ENCODE measurements at regions not wholly inside any gene's neighbourhood (a gene's known extent, or its start where the extent isn't known, plus 50 kb on each side); places are given as distances from the start of the nearest gene placed in this dataset.

DNA sequence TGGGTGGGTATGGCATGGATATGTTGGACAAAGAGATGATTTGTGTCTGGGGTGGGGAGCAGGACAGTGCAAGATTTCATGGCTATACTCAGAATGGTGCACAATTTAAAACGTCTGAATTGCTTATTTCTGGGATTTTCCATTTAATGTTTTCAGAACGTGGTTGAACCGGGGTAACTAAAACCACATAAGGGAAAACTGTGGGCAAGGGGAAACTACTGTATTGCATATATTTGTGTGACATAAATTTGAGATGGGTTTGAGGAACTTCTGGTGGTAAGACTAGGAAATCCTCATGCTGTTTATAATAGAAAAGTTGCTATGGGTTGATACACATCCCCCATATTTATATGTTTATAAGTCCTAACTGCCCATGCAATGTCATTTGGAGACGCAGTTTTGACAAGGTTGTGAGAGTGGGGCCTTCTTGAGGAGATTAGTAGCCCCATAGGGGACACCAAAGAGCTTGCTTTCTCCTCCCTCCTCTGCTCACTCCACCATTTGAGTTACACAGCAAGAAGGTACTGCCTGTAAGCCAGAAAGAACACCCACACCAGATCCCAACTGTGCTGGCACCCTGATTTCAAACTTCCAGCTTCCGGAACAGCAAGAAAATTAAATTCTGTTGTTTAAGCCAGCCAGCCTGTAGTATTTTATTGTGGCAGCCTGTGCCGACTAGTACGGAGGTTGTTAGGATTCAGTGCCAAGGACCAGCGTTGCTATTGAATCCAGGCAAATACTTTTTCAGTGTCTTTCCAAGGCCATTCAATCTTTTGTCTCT, 2118.9 kb downstream of the MAT2B start:
- DNase-seq: no peak

DNA sequence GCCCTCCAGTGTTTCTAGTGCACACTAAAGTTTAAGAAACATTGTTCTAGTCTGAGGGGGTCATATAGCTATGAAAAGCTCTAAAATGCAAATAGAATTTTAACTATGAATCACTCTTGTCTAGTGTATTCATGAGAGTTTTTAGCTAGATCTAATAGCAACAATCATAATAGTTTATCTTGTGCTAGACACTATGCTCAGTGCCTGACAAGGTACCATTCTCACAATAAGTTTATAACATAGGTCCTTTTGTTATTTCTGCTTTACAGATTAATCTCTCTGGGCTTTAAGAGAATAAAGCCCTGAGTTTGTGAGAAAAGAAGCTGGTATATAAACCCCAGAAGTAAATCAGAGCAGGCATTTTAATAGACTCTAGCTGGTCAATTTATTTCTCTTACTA, 2120.7 kb downstream of the MAT2B start:
- DNase-seq: no peak

DNA sequence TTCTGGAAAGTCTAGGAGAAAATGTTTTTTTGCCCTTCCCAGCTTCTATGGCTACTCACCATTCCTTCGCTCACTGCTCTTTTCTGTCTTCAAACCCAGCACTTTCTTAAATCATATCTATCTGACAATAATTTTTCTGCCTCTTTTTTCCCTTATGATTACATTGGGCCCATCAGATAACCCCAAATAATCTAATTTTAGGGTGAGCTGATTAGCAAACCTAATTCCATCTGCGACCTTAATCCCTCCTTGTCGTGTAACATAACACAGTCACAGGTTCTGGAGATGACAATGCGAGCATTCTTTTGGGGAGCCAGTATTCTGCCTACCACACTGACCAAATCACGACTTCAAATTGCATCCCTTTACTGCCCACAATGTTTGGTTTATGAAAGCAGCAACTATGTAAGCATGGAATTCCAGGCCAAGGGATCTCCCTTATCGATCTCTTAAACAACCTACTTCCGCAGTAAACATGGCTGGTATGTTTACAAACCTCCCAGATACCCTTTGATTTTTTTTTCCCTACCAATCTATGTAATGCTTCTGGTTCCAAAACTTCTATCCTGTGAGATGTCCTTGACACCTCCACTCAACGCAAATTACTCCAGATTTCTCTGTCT, 2122.2 kb downstream of the MAT2B start:
- DNase-seq: no peak

DNA sequence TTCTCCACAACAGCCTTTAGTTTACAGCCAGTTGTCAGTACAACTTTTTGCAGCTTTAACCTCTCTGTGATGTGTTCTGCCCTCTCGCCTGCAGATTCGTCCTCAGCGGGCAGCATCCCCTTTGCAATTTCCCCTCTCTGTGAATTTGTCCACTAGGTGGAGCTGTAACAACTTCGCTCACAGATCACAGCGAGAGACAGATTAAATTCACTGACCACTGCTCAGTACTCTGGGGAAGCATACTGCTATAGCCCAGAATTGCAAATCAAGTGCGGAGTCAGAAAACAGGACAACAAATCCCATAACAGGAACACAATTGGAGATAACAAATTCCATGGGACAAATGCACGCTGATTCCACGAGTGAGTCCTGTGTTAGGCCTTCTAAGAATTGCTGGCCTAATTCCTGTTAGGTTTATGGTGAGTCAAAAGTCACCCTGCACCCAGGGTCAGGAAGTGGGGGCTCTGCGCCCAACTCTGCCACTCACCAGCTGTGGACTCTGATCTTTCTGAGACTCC, 2124.9 kb downstream of the MAT2B start:
- no peak for DNase-seq

DNA sequence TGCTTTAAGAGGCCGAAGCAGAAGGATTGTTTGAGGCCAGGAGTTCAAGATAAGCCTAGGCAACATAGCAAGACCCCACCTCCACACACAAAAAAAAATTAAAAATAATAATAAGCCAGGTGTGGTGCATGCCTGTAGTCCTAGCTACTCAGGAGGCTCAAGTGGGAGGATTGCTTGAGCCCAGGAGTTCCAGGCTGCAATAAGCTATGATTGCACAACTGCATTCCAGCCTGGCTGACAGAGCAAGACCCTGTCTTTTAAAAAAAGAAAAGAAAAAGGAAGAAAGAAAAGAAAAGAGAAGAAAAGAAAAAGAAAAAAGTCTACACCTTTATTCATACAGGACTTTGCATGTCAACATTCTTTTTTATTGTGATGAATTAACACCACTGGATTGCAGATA, 2125.8 kb downstream of the MAT2B start:
- no peak for DNase-seq

DNA sequence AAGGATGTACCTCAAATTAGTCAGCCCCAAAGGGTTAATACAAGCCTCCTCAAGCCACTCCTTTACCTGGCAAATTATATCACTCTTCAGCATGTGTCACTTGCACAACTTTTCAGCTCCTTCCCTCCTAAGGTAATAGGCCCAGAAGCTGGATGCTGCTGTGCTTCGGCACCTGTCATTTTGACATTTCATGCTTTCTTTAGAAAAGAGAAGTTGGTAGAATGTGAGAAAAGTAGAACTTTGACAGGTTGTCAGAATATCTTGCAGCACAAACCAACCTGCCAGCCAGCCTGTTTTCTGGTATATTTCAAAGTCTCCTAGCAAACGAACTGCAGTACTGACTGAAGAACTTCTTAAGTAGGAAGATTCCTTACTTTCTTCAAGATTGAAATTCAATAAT, 2136.9 kb downstream of the MAT2B start:
- no peak for DNase-seq

DNA sequence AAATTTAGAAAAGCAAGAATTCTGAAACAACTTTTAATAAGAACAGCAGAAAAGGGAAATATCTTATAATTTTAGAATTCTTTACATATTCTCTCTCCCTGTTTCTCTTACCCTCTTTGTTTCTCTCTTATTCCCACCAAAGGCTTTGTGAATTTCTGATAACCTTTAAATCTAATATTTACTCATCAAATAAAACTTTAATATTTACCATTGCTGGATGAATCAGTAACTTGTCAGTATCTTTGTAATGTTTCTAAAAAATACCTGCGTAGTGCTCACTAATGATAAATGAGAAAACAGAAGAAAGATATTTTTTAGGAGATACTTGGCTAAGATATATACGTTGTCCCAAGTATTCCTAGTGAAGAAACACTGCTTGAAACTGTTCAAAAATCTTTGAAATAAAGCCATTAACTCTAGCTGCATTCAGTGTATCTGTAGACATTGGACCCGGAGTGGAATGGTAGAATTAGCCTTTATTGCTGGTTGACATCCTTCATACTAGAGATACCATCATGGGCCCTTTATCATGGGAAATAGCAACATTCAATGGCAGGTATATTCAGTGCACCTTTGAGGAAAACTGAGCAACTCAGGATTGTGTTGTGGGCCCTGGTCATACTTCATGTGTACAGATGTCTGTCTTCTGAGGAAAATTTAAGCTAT, 2160.4 kb downstream of the MAT2B start:
- DNase-seq: no peak

DNA sequence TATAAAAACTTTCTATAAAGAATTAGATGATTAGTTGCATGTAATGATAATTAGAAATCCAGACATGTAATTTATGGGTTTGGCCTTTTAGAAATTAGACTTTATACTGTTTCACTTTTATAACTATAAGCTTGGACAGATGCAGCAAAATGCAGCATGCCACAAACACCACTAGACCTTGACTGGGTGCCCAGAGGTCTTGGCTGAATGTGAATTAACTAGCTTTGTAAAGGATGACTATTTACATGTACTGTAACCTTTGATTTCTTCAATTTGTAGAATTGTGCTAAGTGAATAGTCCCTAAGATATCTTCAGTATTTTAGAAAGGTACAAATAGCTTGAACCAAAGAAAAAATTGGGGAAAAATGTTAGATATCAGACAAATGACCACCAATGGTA, 2168.1 kb downstream of the MAT2B start:
- no peak for DNase-seq

DNA sequence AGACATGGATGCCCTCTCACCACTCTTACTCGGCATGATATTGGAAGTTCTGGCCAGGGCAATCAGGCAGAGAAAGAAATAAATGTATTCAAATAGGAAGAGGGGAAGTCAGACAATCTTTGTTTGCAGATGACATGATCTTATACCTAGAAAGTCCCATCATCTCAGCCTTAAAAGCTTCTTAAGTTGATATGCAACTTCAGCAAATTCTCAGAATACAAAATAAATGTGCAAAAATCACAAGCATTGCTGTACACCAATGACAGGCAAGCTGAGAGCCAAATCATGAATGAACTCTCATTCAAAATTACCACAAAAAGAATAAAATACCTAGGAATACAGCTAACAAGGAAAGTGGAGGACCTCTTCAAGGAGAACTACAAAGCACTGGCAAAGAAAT, 2190.4 kb downstream of the MAT2B start:
- no peak for DNase-seq

DNA sequence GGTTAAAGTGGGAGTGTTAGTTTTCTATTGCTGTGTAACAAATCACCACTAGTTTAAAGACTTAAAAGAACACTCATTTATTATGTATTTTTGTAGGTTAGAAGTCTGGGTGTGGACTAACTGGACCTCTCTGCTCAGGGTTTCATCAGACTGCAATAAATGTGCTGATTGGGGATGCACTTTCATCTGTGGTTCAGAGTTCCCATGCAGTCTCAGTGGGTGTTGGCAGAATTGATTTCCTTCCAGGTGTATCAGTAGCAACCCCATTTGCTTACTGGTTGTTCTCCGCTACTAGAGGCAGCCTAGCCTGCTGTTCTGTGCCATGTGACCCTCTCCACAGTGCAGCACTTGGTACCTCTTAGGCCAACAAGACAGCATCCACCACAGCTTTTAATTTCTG, 2200.5 kb downstream of the MAT2B start:
- no peak for DNase-seq

DNA sequence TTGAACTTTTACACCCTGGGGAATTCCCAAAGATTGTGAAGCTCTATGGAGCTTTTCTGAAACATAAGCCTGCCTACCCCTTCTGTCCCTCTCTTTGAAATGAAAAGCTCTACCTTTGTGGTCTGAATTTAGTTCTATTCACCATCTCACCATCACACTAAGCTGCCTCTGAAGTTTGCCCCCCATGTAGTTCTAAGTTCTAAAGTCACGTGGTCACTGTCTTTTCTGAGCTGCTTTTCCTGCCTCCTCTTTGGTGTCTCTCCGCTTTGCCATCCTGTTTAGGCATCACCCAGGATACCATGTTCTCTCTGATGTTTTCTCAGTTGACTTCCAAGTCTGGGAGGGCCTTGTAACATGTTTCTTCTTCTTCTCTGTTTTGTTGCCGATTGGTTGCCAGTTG, 2206.6 kb downstream of the MAT2B start:
- DNase-seq: no peak

DNA sequence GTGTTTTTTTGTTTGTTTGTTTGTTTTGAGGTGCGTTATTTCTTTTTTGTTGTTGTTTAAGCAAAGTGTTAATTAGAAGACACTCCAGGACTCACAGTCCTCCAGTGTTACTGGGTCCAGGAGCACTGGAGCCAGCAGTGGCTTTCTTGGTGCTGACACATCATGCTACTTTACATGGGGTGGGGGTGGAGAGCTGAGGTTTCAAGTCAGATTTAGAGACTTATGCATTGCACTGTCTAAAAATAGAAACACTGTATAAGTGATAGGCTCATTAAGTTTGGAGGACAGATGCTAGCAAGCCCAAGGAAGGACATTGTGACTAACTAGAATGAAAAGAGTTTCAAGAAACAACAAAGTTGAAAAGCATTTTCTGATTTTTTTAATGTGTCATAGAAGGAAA, 2209.2 kb downstream of the MAT2B start:
- DNase-seq: no peak

DNA sequence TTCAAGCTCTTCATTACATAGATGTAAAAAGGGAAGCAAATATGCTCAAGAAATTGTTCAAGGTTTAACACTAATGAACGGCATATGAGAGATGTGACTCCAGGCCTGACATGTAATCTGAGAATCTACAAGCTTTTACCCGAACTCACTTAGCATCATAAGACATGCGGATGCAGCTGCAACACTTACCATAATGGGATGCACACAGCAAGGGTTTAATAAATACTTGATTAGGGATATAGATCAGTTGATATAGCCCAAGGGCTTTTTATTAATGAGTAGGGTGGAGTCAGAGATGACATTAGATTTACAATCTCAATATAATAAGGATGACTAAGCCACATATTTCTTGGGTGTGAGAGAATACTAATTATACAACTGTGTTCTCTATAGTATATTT, 2215.5 kb downstream of the MAT2B start:
- DNase-seq: no peak

DNA sequence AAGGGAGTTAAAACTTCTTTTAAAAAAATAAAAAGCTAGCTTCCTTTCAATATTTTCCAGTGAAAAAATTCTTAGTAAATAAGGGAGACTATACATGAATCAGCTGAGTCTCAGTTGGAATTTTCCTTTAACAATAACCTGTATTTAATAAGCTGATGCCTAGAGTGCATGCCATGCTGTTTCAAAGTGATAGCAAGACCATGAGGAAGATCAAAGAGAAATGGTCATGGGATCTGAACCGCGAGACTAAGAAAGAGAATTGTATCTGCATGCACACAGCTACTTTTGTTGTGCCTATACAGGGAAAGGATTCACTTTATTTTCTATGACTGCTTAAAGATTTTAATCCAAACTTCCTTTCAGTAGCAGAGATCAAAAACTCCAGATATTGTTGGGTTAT, 2217.0 kb downstream of the MAT2B start:
- DNase-seq: no peak

DNA sequence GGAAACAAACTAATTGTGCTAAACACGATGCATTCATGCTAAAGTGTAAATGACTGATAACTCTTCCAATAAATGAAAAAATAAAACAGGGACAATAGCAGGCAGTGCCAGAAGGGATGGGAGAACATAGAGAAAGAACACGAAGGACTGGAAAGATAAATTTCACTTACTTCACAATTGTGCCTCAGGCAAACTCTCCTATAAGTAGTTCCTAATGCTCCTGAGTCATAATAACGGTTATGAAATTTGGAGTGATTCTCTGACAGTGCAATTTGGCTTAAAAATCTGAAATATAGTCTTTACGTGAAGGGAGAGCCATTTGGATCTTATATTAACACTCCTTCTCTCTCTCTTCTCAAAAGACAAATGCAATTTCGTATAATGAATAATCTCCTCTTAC, 2218.5 kb downstream of the MAT2B start:
- no peak for DNase-seq

DNA sequence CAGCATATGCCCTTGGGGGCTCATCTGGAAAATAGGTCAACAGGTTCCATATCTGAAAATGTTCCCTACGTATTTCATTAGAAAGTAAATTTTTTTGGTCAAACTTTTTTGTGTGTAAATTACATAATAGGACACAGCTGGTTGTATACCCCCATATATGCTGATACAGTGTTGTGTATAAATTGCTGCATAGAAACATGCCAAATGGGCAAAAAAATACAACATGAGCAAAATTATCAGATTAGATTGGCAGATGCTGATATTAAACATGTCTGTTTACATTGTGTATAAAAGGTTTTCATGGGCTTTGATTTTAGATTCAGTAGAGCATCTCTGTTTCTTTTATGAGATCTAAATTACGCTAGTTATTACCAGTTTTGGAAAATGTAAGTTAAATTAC, 2223.0 kb downstream of the MAT2B start:
- no peak for DNase-seq

DNA sequence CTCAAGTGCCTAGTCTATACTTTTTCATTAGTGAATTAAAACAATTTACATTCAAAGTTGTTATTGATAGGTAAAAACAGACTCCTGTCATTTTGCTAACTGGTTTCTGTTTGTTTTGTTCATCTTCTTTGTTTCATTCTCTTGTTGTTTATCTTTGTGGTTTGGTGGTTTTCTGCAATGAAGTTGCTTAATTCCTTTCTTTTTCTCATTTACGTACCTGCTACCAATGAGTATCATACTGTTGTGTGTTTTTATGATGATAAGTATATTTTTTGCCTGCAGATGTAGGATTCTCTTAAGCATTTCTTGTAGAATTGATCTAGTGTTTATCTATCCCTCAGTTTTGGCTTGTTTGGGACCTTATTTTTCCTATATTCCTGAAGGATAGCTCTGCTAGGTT, 2230.0 kb downstream of the MAT2B start:
- DNase-seq: no peak

DNA sequence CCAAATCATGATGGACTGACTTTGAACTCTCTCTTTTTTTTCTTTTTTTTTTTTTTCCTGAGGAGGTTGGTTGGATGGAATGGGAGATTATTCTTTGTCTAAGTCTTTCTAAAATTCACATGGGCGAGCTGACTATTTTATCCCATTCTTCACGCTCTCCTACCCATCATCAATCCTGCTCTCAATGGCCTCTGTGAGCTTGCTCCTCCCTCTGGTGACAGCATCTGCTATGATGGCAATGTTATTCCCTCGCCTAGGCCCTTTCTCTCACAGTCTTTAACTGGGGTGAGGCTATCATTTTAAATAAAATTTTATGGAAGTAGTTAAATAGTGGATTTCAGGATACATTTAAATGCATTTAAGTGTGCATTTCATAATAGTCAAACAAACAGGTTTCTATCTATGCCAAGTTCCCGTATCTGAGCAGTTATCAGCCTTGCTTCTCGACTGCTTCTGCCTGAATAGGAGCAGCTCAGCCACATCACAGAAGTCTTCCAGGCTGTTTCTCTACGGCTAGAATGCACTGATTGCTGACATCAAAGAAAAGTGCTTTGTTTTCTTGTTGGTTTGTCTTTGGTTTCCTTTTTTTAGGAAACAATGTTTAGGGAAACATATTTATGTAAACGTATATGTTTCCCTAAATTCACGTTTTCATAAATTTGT, 2233.8 kb downstream of the MAT2B start:
- no peak for DNase-seq

DNA sequence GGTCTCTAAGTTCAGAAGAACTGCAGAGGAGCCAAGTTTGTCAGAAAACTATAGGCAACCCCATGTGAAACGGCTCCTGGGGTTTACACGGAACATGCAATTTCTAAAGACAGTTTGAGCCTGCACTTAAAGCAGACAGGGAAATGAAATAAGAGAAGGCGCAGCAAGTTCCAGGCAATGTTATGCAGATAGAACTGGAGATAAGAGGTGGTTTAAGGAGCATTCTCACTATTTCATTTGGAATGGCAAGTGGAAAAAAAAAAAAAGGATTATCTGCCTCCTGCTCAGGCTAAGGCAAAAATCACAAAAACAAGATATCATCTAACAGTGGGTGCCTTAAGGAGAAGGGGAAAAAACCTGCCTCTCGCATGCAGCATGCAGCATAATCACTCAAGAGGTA, 2252.4 kb downstream of the MAT2B start:
- DNase-seq: no peak

DNA sequence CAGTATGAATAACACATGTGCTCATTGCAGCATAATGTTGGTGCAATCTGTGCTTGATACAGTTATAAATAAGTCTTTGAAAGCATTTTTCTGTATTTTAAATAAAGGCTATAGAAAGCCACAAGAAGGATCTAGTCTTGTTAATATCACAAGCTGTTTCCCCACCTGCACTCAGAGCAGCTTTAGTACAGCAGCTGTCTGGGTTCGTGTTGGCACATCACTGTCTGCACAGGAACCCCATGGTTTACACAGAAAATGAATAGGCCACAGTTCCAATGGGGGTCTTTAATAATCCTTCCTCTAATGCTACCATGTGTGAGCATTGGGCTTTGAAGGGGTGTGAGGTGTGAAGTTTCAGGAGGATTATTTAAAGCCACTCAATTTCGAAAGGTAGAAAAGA, 2269.7 kb downstream of the MAT2B start:
- no peak for DNase-seq

DNA sequence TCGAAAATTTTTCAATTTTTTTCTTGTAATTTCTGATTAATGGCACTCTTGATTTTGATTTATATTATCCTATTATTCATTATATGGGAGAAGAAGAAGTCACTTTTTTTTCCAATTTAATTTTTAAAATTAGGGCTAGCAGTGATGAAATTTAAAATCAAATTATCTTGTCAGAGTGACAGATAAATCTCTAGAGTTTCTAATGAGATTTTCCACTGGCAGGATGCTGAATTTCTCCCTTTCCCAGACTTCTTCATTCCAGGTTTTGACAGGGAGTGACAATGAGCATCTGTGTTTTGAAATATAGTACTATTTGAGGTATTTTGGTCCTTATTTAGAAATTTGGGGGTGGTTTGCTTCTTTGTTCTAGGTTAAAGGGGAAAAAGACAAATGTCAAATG, 2274.1 kb downstream of the MAT2B start:
- no peak for DNase-seq

DNA sequence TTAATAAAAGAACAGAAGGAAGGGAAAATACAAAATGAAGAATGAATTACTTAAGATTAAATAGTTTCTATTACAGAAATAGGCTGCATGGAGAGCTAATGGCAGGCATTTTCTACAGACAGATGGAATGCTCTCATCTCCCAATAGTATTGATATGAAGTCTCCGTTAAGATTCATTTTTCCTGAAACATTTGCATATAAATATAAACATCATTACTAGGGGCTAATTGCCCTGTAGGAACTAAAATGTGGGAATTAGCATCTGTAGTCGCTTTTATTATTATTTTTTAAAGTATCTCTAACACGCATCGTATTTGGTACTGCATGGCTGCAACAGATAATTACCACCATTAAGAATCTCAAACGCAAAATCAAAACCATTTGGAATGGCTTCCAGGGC, 2275.5 kb downstream of the MAT2B start:
- no peak for DNase-seq

DNA sequence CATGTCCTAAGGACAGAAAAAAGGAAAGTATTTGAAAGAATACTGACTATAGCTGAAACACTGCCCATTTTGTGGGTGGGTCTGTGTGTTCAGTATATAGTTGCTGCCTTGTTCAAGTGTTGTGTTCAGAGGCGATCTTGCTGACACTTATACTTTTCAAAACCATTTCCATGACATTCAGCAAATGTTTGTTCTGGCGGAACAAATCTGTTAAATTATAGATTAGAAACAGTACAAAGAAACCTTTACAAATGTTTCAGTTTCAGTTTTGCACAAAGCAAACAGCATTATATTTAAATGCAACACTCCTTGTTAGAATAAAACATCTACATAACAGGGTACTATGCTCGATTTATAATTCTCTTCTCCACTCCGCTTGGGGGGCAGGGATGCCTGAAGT, 2276.3 kb downstream of the MAT2B start:
- DNase-seq: no peak

DNA sequence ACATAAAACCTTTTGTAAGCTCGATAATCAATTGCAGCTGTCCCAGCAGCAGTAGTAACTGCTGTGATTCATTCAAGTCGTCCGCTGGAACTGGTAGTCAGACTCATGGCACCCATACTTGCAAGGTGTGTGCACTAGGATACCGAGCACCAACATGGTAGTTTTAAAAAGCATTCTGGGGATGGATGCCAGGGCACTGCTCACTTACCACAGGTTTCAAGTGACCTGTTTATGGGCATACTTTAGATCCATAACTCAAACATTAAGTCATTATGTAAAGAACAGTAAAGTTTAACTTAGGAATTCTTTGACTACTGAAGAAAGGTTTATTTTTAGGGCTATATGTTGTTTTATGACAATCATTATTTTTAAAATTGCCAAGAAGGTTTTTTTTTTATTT, 2277.6 kb downstream of the MAT2B start:
- DNase-seq: no peak

Data from activated CD4-positive, alpha-beta T cell treated with anti-CD3 and anti-CD28 coated beads for 1 hour (primary cell).